ENCODE measurements at regions not wholly inside any gene's neighbourhood (a gene's known extent, or its start where the extent isn't known, plus 50 kb on each side); places are given as distances from the start of the nearest gene placed in this dataset.

DNA sequence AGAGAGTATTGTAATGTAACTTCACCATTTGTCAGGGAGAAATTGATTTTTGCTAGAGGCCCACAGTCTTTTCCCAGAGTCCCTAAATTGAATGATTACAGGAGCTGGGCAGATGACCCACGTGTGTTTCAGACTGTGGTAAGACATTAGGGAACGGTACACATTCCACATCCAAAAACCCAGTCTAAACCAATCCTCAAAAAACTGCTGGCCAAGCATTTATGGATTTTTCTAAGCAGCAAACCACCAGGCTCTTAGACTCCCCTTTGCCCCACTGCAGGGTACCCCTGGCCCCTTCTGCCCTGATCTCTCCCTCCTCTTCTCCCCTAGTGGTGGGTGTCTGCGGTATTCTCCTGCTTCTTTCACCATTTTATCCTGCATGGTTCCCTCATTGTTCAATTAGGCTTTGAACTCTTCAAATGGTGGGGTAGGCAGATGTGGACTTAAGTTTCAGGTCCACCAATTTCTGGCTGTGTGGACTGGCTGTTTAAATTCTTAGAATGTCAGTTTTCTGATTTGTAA, 135.5 kb upstream of the SORCS3 start:
- H3K4me1 ChIP-seq (ENCODE audit: control insufficient read depth in 5 of 5, insufficient read depth in 5 of 5, low read length in 5 of 5) = no peaks in the 10 kb centered on the region
- H3K4me3 ChIP-seq (ENCODE audit: low read depth in 1 of 5, low read length in 5 of 5) = no peak overlapping the region
- H3K9ac ChIP-seq (ENCODE audit: low read length in 5 of 5) = no peak overlapping the region
- H3K27me3 ChIP-seq (ENCODE audit: control insufficient read depth in 5 of 5, insufficient read depth in 4 of 5, low read length in 5 of 5) = peaks cover 0 to 6% (median 0%) of the 10 kb centered on the region in 5 donors
- H3K9me3 ChIP-seq (ENCODE audit: control insufficient read depth in 5 of 5, low read length in 5 of 5) = no peaks in the 10 kb centered on the region
- H3K27ac ChIP-seq (ENCODE audit: low read depth, low read length) = no peak overlapping the region
- H3K36me3 ChIP-seq (ENCODE audit: control insufficient read depth in 5 of 5, insufficient read depth in 5 of 5, low read length in 5 of 5) = no peaks in the 10 kb centered on the region

- Histone ChIP-seq H3K4me3 (ENCODE audit: low read depth in 1 of 5, low read length in 5 of 5) (no peak overlapping the region), H3K27me3 (ENCODE audit: control insufficient read depth in 5 of 5, insufficient read depth in 4 of 5, low read length in 5 of 5) (peaks cover 0 to 6% (median 0%) of the 10 kb centered on the region in 5 donors)
Measured at GRCh38 chr10:104509981-104510380, 131.1 kb upstream of the SORCS3 start.

DNA sequence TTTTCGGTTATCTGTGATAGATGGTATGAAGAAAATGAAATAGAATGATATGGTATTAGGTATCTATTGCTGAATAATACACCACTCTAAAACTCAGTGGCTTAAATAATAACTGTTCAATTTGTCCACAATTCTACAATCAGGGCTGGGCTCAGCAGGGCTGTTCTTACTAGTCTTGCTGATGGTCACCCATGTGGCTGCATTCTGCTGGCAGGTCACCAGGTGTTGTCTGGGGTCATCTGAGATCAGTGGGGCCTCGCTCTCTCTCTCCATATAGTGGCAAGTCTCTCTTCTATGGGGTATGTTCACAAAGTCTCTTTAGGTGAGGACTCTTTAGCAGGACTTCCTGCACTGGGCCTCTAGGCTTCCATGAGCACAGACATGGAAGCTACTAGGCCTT, 130.4 kb upstream of the SORCS3 start:
- no peaks in the 10 kb centered on the region for H3K4me1 ChIP-seq (ENCODE audit: control insufficient read depth in 5 of 5, insufficient read depth in 5 of 5, low read length in 5 of 5)
- H3K4me3 ChIP-seq (ENCODE audit: low read depth in 1 of 5, low read length in 5 of 5) = no peak overlapping the region
- peaks cover 0 to 6% (median 0%) of the 10 kb centered on the region in 5 donors for H3K27me3 ChIP-seq (ENCODE audit: control insufficient read depth in 5 of 5, insufficient read depth in 4 of 5, low read length in 5 of 5)
- no peak overlapping the region for H3K27ac ChIP-seq (ENCODE audit: low read depth, low read length)
- no peaks in the 10 kb centered on the region for H3K36me3 ChIP-seq (ENCODE audit: control insufficient read depth in 5 of 5, insufficient read depth in 5 of 5, low read length in 5 of 5)
- no peaks in the 10 kb centered on the region for H3K9me3 ChIP-seq (ENCODE audit: control insufficient read depth in 5 of 5, low read length in 5 of 5)
- H3K9ac ChIP-seq (ENCODE audit: low read length in 5 of 5) = no peak overlapping the region

More at GRCh38 chr10:104509981-104510380, 131.1 kb upstream of the SORCS3 start:
- no peaks in the 10 kb centered on the region for H3K36me3 ChIP-seq (ENCODE audit: control insufficient read depth in 5 of 5, insufficient read depth in 5 of 5, low read length in 5 of 5)
- no peak overlapping the region for H3K27ac ChIP-seq (ENCODE audit: low read depth, low read length)
- H3K9ac ChIP-seq (ENCODE audit: low read length in 5 of 5) = no peak overlapping the region
- H3K9me3 ChIP-seq (ENCODE audit: control insufficient read depth in 5 of 5, low read length in 5 of 5) = no peaks in the 10 kb centered on the region
- no peaks in the 10 kb centered on the region for H3K4me1 ChIP-seq (ENCODE audit: control insufficient read depth in 5 of 5, insufficient read depth in 5 of 5, low read length in 5 of 5)

- H3K27ac ChIP-seq (ENCODE audit: low read depth, low read length) = no peak overlapping the region
- no peaks in the 10 kb centered on the region for H3K9me3 ChIP-seq (ENCODE audit: control insufficient read depth in 5 of 5, low read length in 5 of 5)
- H3K9ac ChIP-seq (ENCODE audit: low read length in 5 of 5) = no peak overlapping the region
- peaks cover 0 to 7% (median 0%) of the 10 kb centered on the region in 5 donors for H3K27me3 ChIP-seq (ENCODE audit: control insufficient read depth in 5 of 5, insufficient read depth in 4 of 5, low read length in 5 of 5)
- no peaks in the 10 kb centered on the region for H3K36me3 ChIP-seq (ENCODE audit: control insufficient read depth in 5 of 5, insufficient read depth in 5 of 5, low read length in 5 of 5)
- no peak overlapping the region for H3K4me3 ChIP-seq (ENCODE audit: low read depth in 1 of 5, low read length in 5 of 5)
- H3K4me1 ChIP-seq (ENCODE audit: control insufficient read depth in 5 of 5, insufficient read depth in 5 of 5, low read length in 5 of 5) = no peaks in the 10 kb centered on the region
Measured at GRCh38 chr10:104512800-104513199, 128.3 kb upstream of the SORCS3 start.

DNA sequence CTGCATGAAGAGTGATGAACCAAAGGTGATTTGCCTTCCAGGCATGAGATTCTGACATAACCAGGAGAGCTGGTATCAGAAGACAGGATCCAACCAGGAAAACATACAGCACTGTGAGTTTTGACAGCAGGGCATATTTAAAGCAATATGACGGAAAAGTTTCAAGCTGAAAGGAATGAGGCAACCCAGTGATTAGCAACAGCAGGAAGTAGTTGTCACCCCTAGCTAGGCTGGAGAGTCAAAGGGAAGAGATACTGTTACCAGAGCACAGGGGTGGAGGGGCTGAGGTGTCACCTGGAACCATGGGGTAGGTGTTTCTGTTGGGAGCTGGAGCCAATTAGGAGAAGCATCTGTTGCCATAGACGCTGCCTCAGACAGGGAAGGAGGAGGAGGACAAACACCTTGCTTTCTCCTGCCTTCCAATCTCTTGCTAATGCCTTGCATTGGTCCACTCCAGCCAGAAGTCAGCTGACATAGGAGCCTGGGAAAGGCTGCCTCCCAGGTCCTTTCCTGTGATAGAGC, 125.4 kb upstream of the SORCS3 start:
- Histone ChIP-seq H3K27me3 (ENCODE audit: control insufficient read depth in 5 of 5, insufficient read depth in 4 of 5, low read length in 5 of 5) (peaks cover 0 to 5% (median 2%) of the 10 kb centered on the region in 5 donors), H3K9ac (ENCODE audit: low read length in 5 of 5) (no peak overlapping the region), H3K4me3 (ENCODE audit: low read depth in 1 of 5, low read length in 5 of 5) (no peak overlapping the region), H3K27ac (ENCODE audit: low read depth, low read length) (no peak overlapping the region), H3K36me3 (ENCODE audit: control insufficient read depth in 5 of 5, insufficient read depth in 5 of 5, low read length in 5 of 5) (no peaks in the 10 kb centered on the region), H3K4me1 (ENCODE audit: control insufficient read depth in 5 of 5, insufficient read depth in 5 of 5, low read length in 5 of 5) (no peaks in the 10 kb centered on the region), H3K9me3 (ENCODE audit: control insufficient read depth in 5 of 5, low read length in 5 of 5) (no peaks in the 10 kb centered on the region)

GRCh38 chr10:104516986-104517385, 124.1 kb upstream of the SORCS3 start:
- H3K4me1 ChIP-seq (ENCODE audit: control insufficient read depth in 5 of 5, insufficient read depth in 5 of 5, low read length in 5 of 5) = no peaks in the 10 kb centered on the region
- H3K9ac ChIP-seq (ENCODE audit: low read length in 5 of 5) = no peak overlapping the region
- H3K36me3 ChIP-seq (ENCODE audit: control insufficient read depth in 5 of 5, insufficient read depth in 5 of 5, low read length in 5 of 5) = no peaks in the 10 kb centered on the region
- no peak overlapping the region for H3K27ac ChIP-seq (ENCODE audit: low read depth, low read length)
- H3K4me3 ChIP-seq (ENCODE audit: low read depth in 1 of 5, low read length in 5 of 5) = no peak overlapping the region
- H3K9me3 ChIP-seq (ENCODE audit: control insufficient read depth in 5 of 5, low read length in 5 of 5) = no peaks in the 10 kb centered on the region
- H3K27me3 ChIP-seq (ENCODE audit: control insufficient read depth in 5 of 5, insufficient read depth in 4 of 5, low read length in 5 of 5) = peaks cover 0 to 6% (median 3%) of the 10 kb centered on the region in 5 donors

GRCh38 chr10:104517946-104518345, 123.1 kb upstream of the SORCS3 start:
- no peak overlapping the region for H3K4me3 ChIP-seq (ENCODE audit: low read depth in 1 of 5, low read length in 5 of 5)
- no peaks in the 10 kb centered on the region for H3K36me3 ChIP-seq (ENCODE audit: control insufficient read depth in 5 of 5, insufficient read depth in 5 of 5, low read length in 5 of 5)
- no peak overlapping the region for H3K27ac ChIP-seq (ENCODE audit: low read depth, low read length)
- no peaks in the 10 kb centered on the region for H3K9me3 ChIP-seq (ENCODE audit: control insufficient read depth in 5 of 5, low read length in 5 of 5)
- peaks cover 0 to 6% (median 3%) of the 10 kb centered on the region in 5 donors for H3K27me3 ChIP-seq (ENCODE audit: control insufficient read depth in 5 of 5, insufficient read depth in 4 of 5, low read length in 5 of 5)
- no peak overlapping the region for H3K9ac ChIP-seq (ENCODE audit: low read length in 5 of 5)
- no peaks in the 10 kb centered on the region for H3K4me1 ChIP-seq (ENCODE audit: control insufficient read depth in 5 of 5, insufficient read depth in 5 of 5, low read length in 5 of 5)

DNA sequence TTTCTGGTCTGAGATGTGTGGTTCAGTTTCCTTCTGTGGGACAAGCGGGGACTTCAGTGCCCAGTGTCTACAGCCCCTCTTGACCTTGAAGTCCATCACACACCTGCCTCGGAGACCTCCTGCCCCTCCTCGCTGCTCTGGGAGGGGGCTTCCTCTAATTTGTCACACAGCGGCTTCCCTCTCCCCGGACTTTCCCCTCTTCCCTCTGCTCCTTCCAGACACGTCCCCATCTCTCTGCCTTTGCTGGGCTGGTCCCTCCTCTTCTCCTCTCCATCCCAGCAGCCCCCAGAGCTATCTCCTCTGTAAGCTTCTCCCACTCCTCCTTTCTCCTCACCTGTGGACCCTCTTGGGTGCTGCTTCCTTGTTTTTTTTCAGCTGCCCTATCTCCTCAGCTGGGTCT, 122.2 kb upstream of the SORCS3 start:
- Histone ChIP-seq H3K27me3 (ENCODE audit: control insufficient read depth in 5 of 5, insufficient read depth in 4 of 5, low read length in 5 of 5) (peaks cover 0 to 6% (median 3%) of the 10 kb centered on the region in 5 donors), H3K4me3 (ENCODE audit: low read depth in 1 of 5, low read length in 5 of 5) (no peak overlapping the region), H3K27ac (ENCODE audit: low read depth, low read length) (no peak overlapping the region), H3K9me3 (ENCODE audit: control insufficient read depth in 5 of 5, low read length in 5 of 5) (no peaks in the 10 kb centered on the region), H3K4me1 (ENCODE audit: control insufficient read depth in 5 of 5, insufficient read depth in 5 of 5, low read length in 5 of 5) (no peaks in the 10 kb centered on the region), H3K36me3 (ENCODE audit: control insufficient read depth in 5 of 5, insufficient read depth in 5 of 5, low read length in 5 of 5) (no peaks in the 10 kb centered on the region), H3K9ac (ENCODE audit: low read length in 5 of 5) (no peak overlapping the region)

DNA sequence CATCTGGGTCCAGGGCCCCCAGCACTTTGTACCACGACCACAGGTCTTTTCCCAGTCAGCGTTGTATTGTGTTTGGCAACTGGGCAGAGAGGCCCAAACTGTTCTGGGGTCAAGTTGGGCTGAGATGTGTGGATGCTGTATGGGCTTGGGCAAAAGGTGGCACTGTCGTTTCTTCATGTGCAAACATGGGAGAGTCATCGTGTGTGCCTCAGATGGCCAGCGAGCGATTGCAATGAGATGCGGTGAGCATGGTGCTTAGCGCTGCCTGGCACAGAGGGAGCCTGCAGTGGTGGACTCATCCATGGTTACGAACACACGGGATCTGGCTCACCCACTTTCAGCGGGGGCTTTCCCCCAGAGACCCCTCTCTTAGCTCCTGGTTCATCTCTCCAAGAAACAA, 120.4 kb upstream of the SORCS3 start:
- H3K9ac ChIP-seq (ENCODE audit: low read length in 5 of 5) = no peak overlapping the region
- peaks cover 0 to 6% (median 3%) of the 10 kb centered on the region in 5 donors for H3K27me3 ChIP-seq (ENCODE audit: control insufficient read depth in 5 of 5, insufficient read depth in 4 of 5, low read length in 5 of 5)
- H3K4me3 ChIP-seq (ENCODE audit: low read depth in 1 of 5, low read length in 5 of 5) = no peak overlapping the region
- H3K9me3 ChIP-seq (ENCODE audit: control insufficient read depth in 5 of 5, low read length in 5 of 5) = peaks cover 0 to 2% (median 0%) of the 10 kb centered on the region in 5 donors
- no peaks in the 10 kb centered on the region for H3K36me3 ChIP-seq (ENCODE audit: control insufficient read depth in 5 of 5, insufficient read depth in 5 of 5, low read length in 5 of 5)
- no peaks in the 10 kb centered on the region for H3K4me1 ChIP-seq (ENCODE audit: control insufficient read depth in 5 of 5, insufficient read depth in 5 of 5, low read length in 5 of 5)
- H3K27ac ChIP-seq (ENCODE audit: low read depth, low read length) = no peak overlapping the region

GRCh38 chr10:104521901-104522694, 119.0 kb upstream of the SORCS3 start:
- H3K27ac ChIP-seq (ENCODE audit: low read depth, low read length) = no peak overlapping the region
- no peak overlapping the region for H3K4me3 ChIP-seq (ENCODE audit: low read depth in 1 of 5, low read length in 5 of 5)
- no peaks in the 10 kb centered on the region for H3K36me3 ChIP-seq (ENCODE audit: control insufficient read depth in 5 of 5, insufficient read depth in 5 of 5, low read length in 5 of 5)
- no peaks in the 10 kb centered on the region for H3K4me1 ChIP-seq (ENCODE audit: control insufficient read depth in 5 of 5, insufficient read depth in 5 of 5, low read length in 5 of 5)
- H3K27me3 ChIP-seq (ENCODE audit: control insufficient read depth in 5 of 5, insufficient read depth in 4 of 5, low read length in 5 of 5) = peaks cover 0 to 6% (median 0%) of the 10 kb centered on the region in 5 donors
- H3K9me3 ChIP-seq (ENCODE audit: control insufficient read depth in 5 of 5, low read length in 5 of 5) = peaks cover 0 to 2% (median 0%) of the 10 kb centered on the region in 5 donors
- H3K9ac ChIP-seq (ENCODE audit: low read length in 5 of 5) = no peak overlapping the region
